GM18517 (cell line): ENCODE measurements at regions not wholly inside any gene's neighbourhood (a gene's known extent, or its start where the extent isn't known, plus 50 kb on each side); places are given as distances from the start of the nearest gene placed in this dataset.
"Not testable (repeated sequence)": the region's sequence is repeated elsewhere in the genome, so short reads cannot be mapped to it uniquely, and the experiment has no call there.

Experiments used
- ATAC-seq: cut with Tn5 transposase; IDR thresholded peaks from one replicate; pipeline ENCODE4 v1.9.1; 2021; ENCODE audit warnings: mild to moderate bottlenecking, moderate library complexity; ENCODE audit not compliant: unreplicated experiment

- no peak for ATAC-seq
Measured at GRCh38 chr4:132809298-132810032, 339.6 kb upstream of the PCDH10 start.

- not testable (repeated sequence) for ATAC-seq
Measured at GRCh38 chr4:132813061-132813460, 336.0 kb upstream of the PCDH10 start.

GRCh38 chr4:132818091-132818490, 331.0 kb upstream of the PCDH10 start:
- no peak for ATAC-seq

- no peak for ATAC-seq
Measured at GRCh38 chr4:132823419-132823818, 325.7 kb upstream of the PCDH10 start.

GRCh38 chr4:132824761-132825160, 324.3 kb upstream of the PCDH10 start:
- no peak for ATAC-seq

GRCh38 chr4:132827522-132827921, 321.6 kb upstream of the PCDH10 start:
- peak; percentile 53 for ATAC-seq

- ATAC-seq = no peak
Measured at GRCh38 chr4:132838244-132838643, 310.9 kb upstream of the PCDH10 start.

- ATAC-seq = no peak
Measured at GRCh38 chr4:132839070-132839469, 310.0 kb upstream of the PCDH10 start.

GRCh38 chr4:132859929-132860328, 289.2 kb upstream of the PCDH10 start:
- no peak for ATAC-seq

- no peak for ATAC-seq
Measured at GRCh38 chr4:132860976-132861375, 288.1 kb upstream of the PCDH10 start.

GRCh38 chr4:132863619-132864018, 285.5 kb upstream of the PCDH10 start:
- ATAC-seq = no peak

- ATAC-seq = no peak
Measured at GRCh38 chr4:132865458-132865857, 283.6 kb upstream of the PCDH10 start.

- ATAC-seq = no peak
Measured at GRCh38 chr4:132865922-132866321, 283.2 kb upstream of the PCDH10 start.

- ATAC-seq = no peak
Measured at GRCh38 chr4:132866616-132867015, 282.5 kb upstream of the PCDH10 start.

GRCh38 chr4:132893787-132894186, 255.3 kb upstream of the PCDH10 start:
- no peak for ATAC-seq

- no peak for ATAC-seq
Measured at GRCh38 chr4:132901224-132901623, 247.9 kb upstream of the PCDH10 start.

- no peak for ATAC-seq
Measured at GRCh38 chr4:132910229-132910748, 238.8 kb upstream of the PCDH10 start.

GRCh38 chr4:132918096-132918495, 231.0 kb upstream of the PCDH10 start:
- ATAC-seq = no peak

- ATAC-seq = no peak
Measured at GRCh38 chr4:132923516-132923915, 225.6 kb upstream of the PCDH10 start.

- no peak for ATAC-seq
Measured at GRCh38 chr4:132934911-132935310, 214.2 kb upstream of the PCDH10 start.

- ATAC-seq = no peak
Measured at GRCh38 chr4:132955146-132955545, 193.9 kb upstream of the PCDH10 start.

GRCh38 chr4:132956962-132957361, 192.1 kb upstream of the PCDH10 start:
- no peak for ATAC-seq
